IMR-90 (cell line): ENCODE measurements at regions not wholly inside any gene's neighbourhood (a gene's known extent, or its start where the extent isn't known, plus 50 kb on each side); places are given as distances from the start of the nearest gene placed in this dataset.

Experiments used
- ATAC-seq: fragments of 200-7000 bp; cut with Tn5 transposase; 2 replicates; pipeline ENCODE4 v1.9.1; 2020; ENCODE audit warnings: low read depth, mild to moderate bottlenecking, moderate library complexity
- BruUV-seq: library from RNA; stranded (reverse); fragments of 400-500 nt; replicated peaks from 2 replicates; lab custom pipeline; 2021; lab: Mats Ljungman, UMichigan
- CTCF ChIA-PET: fragments of 300-600 bp; formaldehyde crosslinking; extraction: SDS; loops from one replicate; lab custom pipeline; 2021; ENCODE audit warnings: antibody characterized with exemption; lab: Yijun Ruan, JAX
- POLR2A ChIA-PET: fragments of 300-600 bp; sonication (Branson Sonifier 250); formaldehyde crosslinking; loops from one replicate; lab custom pipeline; 2022; ENCODE audit warnings: antibody characterized with exemption; ENCODE audit not compliant: unreplicated experiment; lab: Charles Lee
- DNase-seq: peaks from one replicate; pipeline ENCODE4 v3.0.0; 2013
- H2AFZ ChIP-seq: replicated peaks from 2 replicates; pipeline ENCODE3; 2013; ENCODE audit warnings: low read length, mild to moderate bottlenecking; ENCODE audit not compliant: poor library complexity
- H2AK5ac ChIP-seq: 2 replicates; pipeline ENCODE4 v1.6.1; 2013; ENCODE audit warnings: low read depth, low read length, inconsistent platforms
- H2AK9ac ChIP-seq: replicated peaks from 2 replicates; pipeline ENCODE3; 2013; ENCODE audit warnings: mild to moderate bottlenecking, low read depth, low read length, moderate library complexity; ENCODE audit not compliant: poor library complexity
- H2BK120ac ChIP-seq: 2 replicates; pipeline ENCODE4 v1.6.1; 2013; ENCODE audit warnings: low read depth, low read length, inconsistent platforms
- H2BK15ac ChIP-seq: 3 replicates; pipeline ENCODE4 v1.6.1; 2013; ENCODE audit warnings: low read depth, low read length, inconsistent platforms
- H2BK20ac ChIP-seq: 2 replicates; pipeline ENCODE4 v1.6.1; 2013; ENCODE audit warnings: low read depth, mild to moderate bottlenecking, inconsistent platforms, low read length, moderate library complexity
- H2BK5ac ChIP-seq: 2 replicates; pipeline ENCODE4 v1.6.1; 2013; ENCODE audit warnings: mild to moderate bottlenecking, low read depth, low read length, inconsistent platforms; ENCODE audit not compliant: poor library complexity, severe bottlenecking
- H3K14ac ChIP-seq: replicated peaks from 2 replicates; pipeline ENCODE4 v1.6.1; 2013; ENCODE audit warnings: low read depth, low read length, inconsistent platforms
- H3K18ac ChIP-seq: 2 replicates; pipeline ENCODE4 v1.6.1; 2013; ENCODE audit warnings: low read depth, low read length, control low read depth
- H3K23ac ChIP-seq: 2 replicates; pipeline ENCODE4 v1.6.1; 2013; ENCODE audit warnings: low read depth, low read length, inconsistent platforms
- H3K27ac ChIP-seq: 2 replicates; pipeline ENCODE4 v1.5.1; 2013; ENCODE audit warnings: mild to moderate bottlenecking, control low read depth, low read length; ENCODE audit not compliant: insufficient read depth
- H3K27me3 ChIP-seq: 2 replicates; pipeline ENCODE4 v1.6.1; 2013; ENCODE audit warnings: low read length; ENCODE audit not compliant: control insufficient read depth, insufficient read depth
- H3K36me3 ChIP-seq: 2 replicates; pipeline ENCODE4 v1.6.1; 2013; ENCODE audit warnings: low read length, mixed read lengths; ENCODE audit not compliant: control insufficient read depth, insufficient read depth
- H3K4ac ChIP-seq: 2 replicates; pipeline ENCODE4 v1.6.1; 2013; ENCODE audit warnings: low read depth, low read length, inconsistent platforms
- H3K4me1 ChIP-seq: 2 replicates; pipeline ENCODE4 v1.6.1; 2013; ENCODE audit warnings: low read length, mixed read lengths; ENCODE audit not compliant: control insufficient read depth, insufficient read depth
- H3K4me2 ChIP-seq: 2 replicates; pipeline ENCODE4 v1.6.1; 2013; ENCODE audit warnings: low read depth, mild to moderate bottlenecking, control low read depth, low read length, moderate library complexity
- H3K4me3 ChIP-seq: 2 replicates; pipeline ENCODE4 v1.5.1; 2013; ENCODE audit warnings: low read depth, mild to moderate bottlenecking, control low read depth, low read length, moderate library complexity; ENCODE audit not compliant: insufficient read depth
- H3K56ac ChIP-seq: 2 replicates; pipeline ENCODE4 v1.6.1; 2013; ENCODE audit warnings: low read length, inconsistent platforms; ENCODE audit not compliant: insufficient read depth; ENCODE audit errors: extremely low read depth
- H3K79me1 ChIP-seq, 2 experiments: 2 replicates each; pipeline ENCODE4 v1.6.1; 2013; ENCODE audit warnings: low read length in 2 of 2, inconsistent platforms in 1 of 2, low read depth in 1 of 2
- H3K9ac ChIP-seq: 2 replicates; pipeline ENCODE4 v1.6.1; 2013; ENCODE audit warnings: low read depth, low read length, control low read depth
- H3K9me1 ChIP-seq: 2 replicates; pipeline ENCODE4 v1.6.1; 2013; ENCODE audit warnings: low read length, inconsistent platforms; ENCODE audit not compliant: insufficient read depth
- H3K9me3 ChIP-seq: 2 replicates; pipeline ENCODE4 v1.6.1; 2013; ENCODE audit warnings: low read length; ENCODE audit not compliant: control insufficient read depth, insufficient read depth
- H4K20me1 ChIP-seq: 2 replicates; pipeline ENCODE4 v1.6.1; 2013; ENCODE audit warnings: low read length, inconsistent platforms; ENCODE audit not compliant: insufficient read depth
- H4K5ac ChIP-seq: 2 replicates; pipeline ENCODE4 v1.6.1; 2013; ENCODE audit warnings: mild to moderate bottlenecking, low read depth, low read length, control low read depth
- H4K8ac ChIP-seq, 2 experiments: 2 replicates each; pipeline ENCODE4 v1.6.1; 2013; ENCODE audit warnings: low read depth in 2 of 2, low read length in 2 of 2, control low read depth in 1 of 2, inconsistent platforms in 1 of 2
- H4K91ac ChIP-seq: 2 replicates; pipeline ENCODE4 v1.6.1; 2013; ENCODE audit warnings: low read depth, low read length, inconsistent platforms; ENCODE audit not compliant: insufficient read depth
- CHD1 ChIP-seq: IDR thresholded peaks from 2 replicates; pipeline ENCODE4 v1.6.1; 2012; ENCODE audit warnings: low read depth, low read length, improper control_type of control experiment
- MAFK ChIP-seq: IDR thresholded peaks from 2 replicates; pipeline ENCODE4 v1.6.1; 2012; ENCODE audit warnings: low read depth, low read length, improper control_type of control experiment
- WGBS, 2 experiments: methylation state at CpG; one replicate each; pipeline versions ENCODE4 v1.1.5 to v1.1.7; 2013; ENCODE audit warnings: missing lambda C conversion rate in 2 of 2; ENCODE audit not compliant: insufficient read length in 1 of 2; ENCODE audit errors: extremely low coverage in 2 of 2; 5-methylcytosine and 5-hydroxymethylcytosine counted together
- dilution Hi-C: fragments of 300-500 bp; cut with HindIII; formaldehyde crosslinking; loops from one replicate; pipeline ENCODE4 v1.14.3; 2018; ENCODE audit warnings: low sequenced_read_pairs; ENCODE audit not compliant: unreplicated experiment
- in situ Hi-C: fragments of 300-500 bp; cut with MboI; formaldehyde crosslinking; loops from 3 replicates; pipeline ENCODE4 v1.14.3; 2019; ENCODE audit warnings: low sequenced_read_pairs, inconsistent platforms, mixed read lengths
- intact Hi-C: fragments of 100-400 bp; cut with micrococcal nuclease; formaldehyde crosslinking; loops from 2 replicates; pipeline ENCODE4 v1.10.0; 2022

GRCh38 chr2:225104321-225104720, 62.1 kb upstream of the DOCK10 start:
- no peaks in the 10 kb centered on the region for H3K9me3 ChIP-seq
- peak overlapping the region; percentile 92 for H2BK5ac ChIP-seq
- peaks cover 4% of the 10 kb centered on the region for H3K4me1 ChIP-seq
- BruUV-seq = no TSS peak
- H3K18ac ChIP-seq = peak overlapping the region; percentile 95; the same call in 1 of the 2 replicates
- no peaks in the 10 kb centered on the region for H4K20me1 ChIP-seq
- DNase-seq (no peak), ATAC-seq (no peak)
- dilution Hi-C loops = no loop called here
- H3K36me3 ChIP-seq = no peaks in the 10 kb centered on the region
- H3K4me3 ChIP-seq = no peak overlapping the region
- intact Hi-C loops = loop anchor here (5.0 to 10.0 kb wide), 2 partner anchors 222 to 290 kb away; no protein-coding TSS in a partner anchor
- H2AFZ ChIP-seq = no peak overlapping the region
- no peaks in the 10 kb centered on the region for H3K79me1 ChIP-seq
- peak overlapping the region; percentile 95 for H2BK120ac ChIP-seq
- peak overlapping the region; percentile 10; the same call in 1 of the 2 replicates for H3K56ac ChIP-seq
- peak overlapping the region; percentile 81; the same call in 1 of the 2 replicates for H4K5ac ChIP-seq
- in situ Hi-C loops = loop anchor here (25.0 kb wide), 1 partner anchor 1683 kb away; the partner anchor contains the start of gene IRS1
- ChIA-PET CTCF (interaction anchor here (0.6 kb wide), 1 partner anchor 15 kb away, joined by 4 read pairs; no protein-coding TSS in a partner anchor), POLR2A (no interaction called here)
- H2BK20ac ChIP-seq = peak overlapping the region; percentile 97
- H3K23ac ChIP-seq = peak overlapping the region; percentile 78; the same call in 1 of the 2 replicates
- no peaks in the 10 kb centered on the region for H3K27me3 ChIP-seq
- no peak overlapping the region for H3K27ac ChIP-seq
- no CpG with 5 or more reads among the region's 1 CpG for WGBS, 2 experiments
- H2BK15ac ChIP-seq = peak overlapping the region; percentile 95; the same call in 2 of the 3 replicates
- peak overlapping the region; percentile 64; the same call in 1 of the 2 replicates for H3K14ac ChIP-seq
- H4K91ac ChIP-seq = peak overlapping the region; percentile 77
- no peak overlapping the region for H2AK9ac ChIP-seq
- peak overlapping the region; percentile 44 for H3K4ac ChIP-seq
- H3K4me2 ChIP-seq = no peak overlapping the region
- no peak overlapping the region for H3K9ac ChIP-seq
- peak overlapping the region; percentile 39 to 80; a peak in 3 of 4 replicates for H4K8ac ChIP-seq
- no peak for TF ChIP-seq MAFK
- TF ChIP-seq CHD1 = no peak
- peak overlapping the region; percentile 90 for H2AK5ac ChIP-seq
- no peaks in the 10 kb centered on the region for H3K9me1 ChIP-seq
